H9 (cell line): ENCODE measurements at regions not wholly inside any gene's neighbourhood (a gene's known extent, or its start where the extent isn't known, plus 50 kb on each side); places are given as distances from the start of the nearest gene placed in this dataset.

ENCODE experiments used
- DNase-seq: peaks from one replicate; pipeline ENCODE4 v3.0.0-alpha.2; 2017
- H2AFZ ChIP-seq: one replicate; pipeline ENCODE4 v1.6.1; 2013; ENCODE audit warnings: mild to moderate bottlenecking, low read length, control low read depth, moderate library complexity
- H2AK5ac ChIP-seq: 2 replicates; pipeline ENCODE4 v1.6.1; 2013; ENCODE audit warnings: low read length, control low read depth, mixed read lengths; ENCODE audit not compliant: insufficient read length
- H2BK120ac ChIP-seq: one replicate; pipeline ENCODE4 v1.6.1; 2013; ENCODE audit warnings: low read depth, mild to moderate bottlenecking, low read length, control low read depth, inconsistent platforms; ENCODE audit not compliant: poor library complexity, severe bottlenecking
- H2BK12ac ChIP-seq: 2 replicates; pipeline ENCODE4 v1.6.1; 2013; ENCODE audit warnings: low read length, control low read depth, mixed read lengths, low read depth; ENCODE audit not compliant: insufficient read length
- H2BK15ac ChIP-seq: 2 replicates; pipeline ENCODE4 v1.6.1; 2013; ENCODE audit warnings: low read depth, low read length, control low read depth
- H2BK20ac ChIP-seq: one replicate; pipeline ENCODE4 v1.6.1; 2013; ENCODE audit warnings: low read depth, mild to moderate bottlenecking, low read length, control low read depth, inconsistent platforms; ENCODE audit not compliant: poor library complexity, severe bottlenecking
- H2BK5ac ChIP-seq: 2 replicates; pipeline ENCODE4 v1.6.1; 2013; ENCODE audit warnings: low read length, control low read depth, mixed read lengths; ENCODE audit not compliant: insufficient read length
- H3K14ac ChIP-seq: 2 replicates; pipeline ENCODE4 v1.6.1; 2013; ENCODE audit warnings: low read length, control low read depth; ENCODE audit not compliant: insufficient read depth
- H3K18ac ChIP-seq: 2 replicates; pipeline ENCODE4 v1.6.1; 2013; ENCODE audit warnings: low read depth, mild to moderate bottlenecking, mixed read lengths, low read length, control low read depth; ENCODE audit not compliant: insufficient read length
- H3K23ac ChIP-seq: 2 replicates; pipeline ENCODE4 v1.6.1; 2013; ENCODE audit warnings: low read length, control low read depth, mixed read lengths, low read depth; ENCODE audit not compliant: insufficient read length
- H3K23me2 ChIP-seq: 2 replicates; pipeline ENCODE4 v1.6.1; 2013; ENCODE audit warnings: low read depth, mild to moderate bottlenecking, mixed read lengths, low read length, control low read depth; ENCODE audit not compliant: insufficient read length, poor library complexity, severe bottlenecking
- H3K27ac ChIP-seq: 2 replicates; pipeline ENCODE4 v1.5.1; 2013; ENCODE audit warnings: low read length, control low read depth, mixed read lengths, low read depth; ENCODE audit not compliant: insufficient read length
- H3K27me3 ChIP-seq: 2 replicates; pipeline ENCODE4 v1.6.1; 2013; ENCODE audit warnings: low read length, control low read depth, inconsistent platforms; ENCODE audit not compliant: insufficient read depth
- H3K4ac ChIP-seq: 2 replicates; pipeline ENCODE4 v1.6.1; 2013; ENCODE audit warnings: low read depth, mild to moderate bottlenecking, control low read depth, inconsistent platforms, low read length, moderate library complexity
- H3K4me1 ChIP-seq: 2 replicates; pipeline ENCODE4 v1.6.1; 2013; ENCODE audit warnings: low read length, control low read depth, inconsistent platforms; ENCODE audit not compliant: insufficient read depth
- H3K4me2 ChIP-seq: 2 replicates; pipeline ENCODE4 v1.6.1; 2013; ENCODE audit warnings: low read length, control low read depth, mixed read lengths; ENCODE audit not compliant: insufficient read length, insufficient read depth
- H3K56ac ChIP-seq: 2 replicates; pipeline ENCODE4 v1.6.1; 2013; ENCODE audit warnings: low read depth, mild to moderate bottlenecking, mixed read lengths, low read length, control low read depth; ENCODE audit not compliant: insufficient read length
- H3K79me1 ChIP-seq: 2 replicates; pipeline ENCODE4 v1.6.1; 2013; ENCODE audit warnings: low read depth, mild to moderate bottlenecking, moderate library complexity, low read length, control low read depth, inconsistent platforms; ENCODE audit not compliant: insufficient read depth, poor library complexity, severe bottlenecking
- H3K79me2 ChIP-seq: 2 replicates; pipeline ENCODE4 v1.6.1; 2013; ENCODE audit warnings: low read length, control low read depth, inconsistent platforms; ENCODE audit not compliant: insufficient read depth
- H3K9ac ChIP-seq: 2 replicates; pipeline ENCODE4 v1.6.1; 2013; ENCODE audit warnings: low read length, control low read depth, mixed read lengths; ENCODE audit not compliant: insufficient read length; ENCODE audit errors: extremely low read depth
- H3K9me3 ChIP-seq: one replicate; pipeline ENCODE4 v1.6.1; 2013; ENCODE audit warnings: low read depth, low read length, inconsistent platforms; ENCODE audit not compliant: control insufficient read depth
- H3T11ph ChIP-seq: one replicate; pipeline ENCODE4 v1.6.1; 2013; ENCODE audit warnings: mild to moderate bottlenecking, low read length, control low read depth, inconsistent platforms
- H4K20me1 ChIP-seq: one replicate; pipeline ENCODE4 v1.6.1; 2013; ENCODE audit not compliant: control insufficient read depth, insufficient read length, insufficient read depth
- H4K5ac ChIP-seq: 2 replicates; pipeline ENCODE4 v1.6.1; 2013; ENCODE audit warnings: low read depth, mild to moderate bottlenecking, mixed read lengths, low read length, control low read depth; ENCODE audit not compliant: insufficient read length
- H4K8ac ChIP-seq: replicated peaks from 2 replicates; pipeline ENCODE4 v1.6.1; 2013; ENCODE audit warnings: low read length, control low read depth, mixed read lengths, low read depth; ENCODE audit not compliant: insufficient read length
- H4K91ac ChIP-seq: 2 replicates; pipeline ENCODE4 v1.6.1; 2013; ENCODE audit warnings: low read depth, mild to moderate bottlenecking, moderate library complexity, mixed read lengths, low read length, control low read depth; ENCODE audit not compliant: insufficient read length
- H3K27ac Mint-ChIP-seq, 3 experiments: 2 replicates in 2 of 3; 3 replicates in 1 of 3; pipeline ENCODE4 v1.8.0; 2020 to 2021; ENCODE audit warnings: mixed read lengths in 3 of 3, mild to moderate bottlenecking in 1 of 3, moderate library complexity in 1 of 3
- H3K27me3 Mint-ChIP-seq: 2 replicates; pipeline ENCODE4 v1.8.0; 2021; ENCODE audit warnings: low read depth, mild to moderate bottlenecking, moderate library complexity, mixed read lengths
- H3K36me3 Mint-ChIP-seq, 3 experiments: 2 replicates in 2 of 3; 3 replicates in 1 of 3; pipeline ENCODE4 v1.8.0; 2020 to 2021; ENCODE audit warnings: low read depth in 3 of 3, mixed read lengths in 3 of 3; ENCODE audit not compliant: insufficient read depth in 1 of 3
- H3K4me1 Mint-ChIP-seq, 2 experiments: 2 replicates each; pipeline ENCODE4 v1.8.0; 2020; ENCODE audit warnings: mixed read lengths in 2 of 2
- H3K4me3 Mint-ChIP-seq, 2 experiments: 2 replicates in 1 of 2; 3 replicates in 1 of 2; pipeline ENCODE4 v1.8.0; 2020 to 2021; ENCODE audit warnings: mild to moderate bottlenecking in 2 of 2, mixed read lengths in 2 of 2, moderate library complexity in 1 of 2
- H3K9me3 Mint-ChIP-seq, 2 experiments: 2 replicates in 1 of 2; 3 replicates in 1 of 2; pipeline ENCODE4 v1.8.0; 2020; ENCODE audit warnings: mild to moderate bottlenecking in 2 of 2, mixed read lengths in 2 of 2, moderate library complexity in 1 of 2
- WGBS: extraction: QIAGEN DNeasy Blood & Tissue Kit; methylation state at CpG from one replicate; pipeline ENCODE4 v1.1.7; 2013; ENCODE audit warnings: missing lambda C conversion rate, low lambda C conversion rate, mixed read lengths; ENCODE audit not compliant: insufficient read length; ENCODE audit errors: extremely low coverage; 5-methylcytosine and 5-hydroxymethylcytosine counted together
- TF ChIP-seq, protein P1 (sequence below): fragments of 200-600 bp; sonication (generic); conservative IDR thresholded peaks from 3 replicates; pipeline ENCODE4 v1.8.0; 2021; ENCODE audit warnings: antibody characterized with exemption, mild to moderate bottlenecking

DNA sequence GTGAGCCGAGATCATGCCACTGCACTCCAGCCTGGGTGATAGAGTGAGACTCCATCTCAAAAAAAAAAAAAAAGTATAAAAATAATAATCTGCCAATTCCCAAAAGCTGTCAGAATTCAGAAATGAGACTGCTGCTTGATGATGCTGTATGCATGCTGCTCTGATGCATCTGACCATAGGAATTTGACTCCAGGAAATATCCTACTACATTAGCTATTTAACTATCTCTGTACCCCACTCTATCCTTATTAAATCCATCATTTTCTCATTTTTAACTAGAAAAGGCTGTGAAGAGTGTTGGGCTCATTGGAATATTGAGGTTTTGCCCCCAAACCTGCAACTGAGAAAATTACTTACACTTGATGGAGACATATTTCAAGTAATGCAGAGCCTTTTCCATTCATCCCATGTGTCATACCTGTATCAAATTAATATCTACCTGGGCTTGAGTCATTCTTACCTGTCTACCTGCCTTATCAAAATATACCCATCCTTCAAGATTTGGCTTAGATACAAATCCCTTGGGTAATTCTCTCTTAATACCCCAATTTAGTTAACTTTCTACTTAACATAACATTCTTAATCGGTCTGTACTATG is 135.2 kb upstream of the PREP start:
- H3K79me1 ChIP-seq: no peaks in the 10 kb centered on the region
- H4K20me1 ChIP-seq: no peaks in the 10 kb centered on the region
- no peaks in the 10 kb centered on the region for H3K9me3 ChIP-seq
- no peak overlapping the region for H3K56ac ChIP-seq
- no peak for DNase-seq
- H3K79me2 ChIP-seq: no peaks in the 10 kb centered on the region
- H3K4me2 ChIP-seq: no peak overlapping the region
- H2BK12ac ChIP-seq: no peak overlapping the region
- Mint-ChIP-seq H3K9me3 (no peaks in the 10 kb centered on the region; a peak in 1 of 5 replicates), H3K27me3 (no peaks in the 10 kb centered on the region), H3K36me3 (no peaks in the 10 kb centered on the region), H3K4me3 (no peak overlapping the region), H3K4me1 (no peaks in the 10 kb centered on the region), H3K27ac (no peak overlapping the region)
- no peak overlapping the region for H3K18ac ChIP-seq
- H3K23ac ChIP-seq: no peak overlapping the region
- H3K14ac ChIP-seq: no peak overlapping the region
- TF ChIP-seq, protein P1, sequence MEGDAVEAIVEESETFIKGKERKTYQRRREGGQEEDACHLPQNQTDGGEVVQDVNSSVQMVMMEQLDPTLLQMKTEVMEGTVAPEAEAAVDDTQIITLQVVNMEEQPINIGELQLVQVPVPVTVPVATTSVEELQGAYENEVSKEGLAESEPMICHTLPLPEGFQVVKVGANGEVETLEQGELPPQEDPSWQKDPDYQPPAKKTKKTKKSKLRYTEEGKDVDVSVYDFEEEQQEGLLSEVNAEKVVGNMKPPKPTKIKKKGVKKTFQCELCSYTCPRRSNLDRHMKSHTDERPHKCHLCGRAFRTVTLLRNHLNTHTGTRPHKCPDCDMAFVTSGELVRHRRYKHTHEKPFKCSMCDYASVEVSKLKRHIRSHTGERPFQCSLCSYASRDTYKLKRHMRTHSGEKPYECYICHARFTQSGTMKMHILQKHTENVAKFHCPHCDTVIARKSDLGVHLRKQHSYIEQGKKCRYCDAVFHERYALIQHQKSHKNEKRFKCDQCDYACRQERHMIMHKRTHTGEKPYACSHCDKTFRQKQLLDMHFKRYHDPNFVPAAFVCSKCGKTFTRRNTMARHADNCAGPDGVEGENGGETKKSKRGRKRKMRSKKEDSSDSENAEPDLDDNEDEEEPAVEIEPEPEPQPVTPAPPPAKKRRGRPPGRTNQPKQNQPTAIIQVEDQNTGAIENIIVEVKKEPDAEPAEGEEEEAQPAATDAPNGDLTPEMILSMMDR: no peak
- H4K8ac ChIP-seq: no peak overlapping the region
- no peaks in the 10 kb centered on the region for H3K27me3 ChIP-seq
- WGBS: no CpG with 5 or more reads among the region's 2 CpGs
- H2BK15ac ChIP-seq: no peak overlapping the region
- no peak overlapping the region for H2AFZ ChIP-seq
- no peak overlapping the region for H4K5ac ChIP-seq
- no peak overlapping the region for H3K27ac ChIP-seq
- H3K23me2 ChIP-seq: no peaks in the 10 kb centered on the region
- no peak overlapping the region for H2BK5ac ChIP-seq
- no peak overlapping the region for H2AK5ac ChIP-seq
- no peak overlapping the region for H3K4ac ChIP-seq
- H2BK20ac ChIP-seq: no peak overlapping the region
- no peak overlapping the region for H3T11ph ChIP-seq
- no peaks in the 10 kb centered on the region for H3K4me1 ChIP-seq
- no peak overlapping the region for H2BK120ac ChIP-seq
- no peak overlapping the region for H3K9ac ChIP-seq
- no peak overlapping the region for H4K91ac ChIP-seq
